Nephron (organoid): ENCODE measurements at regions not wholly inside any gene's neighbourhood (a gene's known extent, or its start where the extent isn't known, plus 50 kb on each side); places are given as distances from the start of the nearest gene placed in this dataset.
"Not testable (repeated sequence)": the region's sequence is repeated elsewhere in the genome, so short reads cannot be mapped to it uniquely, and the experiment has no call there.

Source experiments
- H3K27ac Mint-ChIP-seq, 3 experiments: 2 replicates each; pipeline ENCODE4 v1.8.0; 2020; ENCODE audit warnings: mixed read lengths in 3 of 3, mild to moderate bottlenecking in 2 of 3, moderate library complexity in 1 of 3
- H3K27me3 Mint-ChIP-seq: 2 replicates; pipeline ENCODE4 v1.8.0; 2021; ENCODE audit warnings: low read depth, mild to moderate bottlenecking, moderate library complexity, mixed read lengths
- H3K36me3 Mint-ChIP-seq: 2 replicates; pipeline ENCODE4 v1.8.0; 2020; ENCODE audit warnings: low read depth, mixed read lengths
- H3K4me1 Mint-ChIP-seq: 2 replicates; pipeline ENCODE4 v1.8.0; 2020; ENCODE audit warnings: mixed read lengths
- H3K4me3 Mint-ChIP-seq, 3 experiments: 2 replicates each; pipeline ENCODE4 v1.8.0; 2020; ENCODE audit warnings: mild to moderate bottlenecking in 3 of 3, mixed read lengths in 3 of 3, moderate library complexity in 2 of 3
- H3K9me3 Mint-ChIP-seq: 2 replicates; pipeline ENCODE4 v1.8.0; 2020; ENCODE audit warnings: mixed read lengths
- CTCF ChIP-seq, 3 experiments: fragments of 200-600 bp; sonication (generic); IDR thresholded peaks; one replicate each; pipeline ENCODE4 v1.5.0; 2021; ENCODE audit warnings: antibody characterized with exemption in 3 of 3; ENCODE audit not compliant: unreplicated experiment in 3 of 3

DNA sequence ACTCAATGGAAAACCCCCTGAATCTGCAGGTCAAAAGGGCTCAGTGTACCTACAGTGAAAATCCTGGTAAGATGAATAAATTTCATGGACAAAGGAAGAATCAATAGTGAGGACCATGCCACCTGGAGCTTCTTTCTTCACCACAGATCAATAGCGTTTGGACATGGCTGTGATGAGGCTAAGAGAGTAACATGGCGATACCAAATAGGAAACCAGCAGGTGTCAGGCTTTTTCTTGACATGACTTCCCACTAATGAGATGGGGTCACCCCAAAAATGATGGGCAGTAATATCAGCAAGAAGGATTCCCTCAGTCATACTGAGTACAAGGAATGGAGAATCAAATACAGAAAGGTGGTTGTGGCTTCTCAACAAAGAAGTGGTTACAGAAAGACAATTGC lies 208.5 kb upstream of the PLPPR1 start:
- H3K27me3 Mint-ChIP-seq = no peaks in the 10 kb centered on the region
- H3K9me3 Mint-ChIP-seq = peaks cover 4% of the 10 kb centered on the region
- H3K4me3 Mint-ChIP-seq = no peak overlapping the region
- TF ChIP-seq CTCF (IDR thresholded peaks at IDR 0.05; ENCODE audit: unreplicated experiment in 3 of 3) = no peak
- no peaks in the 10 kb centered on the region for H3K4me1 Mint-ChIP-seq
- H3K27ac Mint-ChIP-seq = no peak overlapping the region
- H3K36me3 Mint-ChIP-seq = no peaks in the 10 kb centered on the region

- not testable (repeated sequence) for H3K4me3 Mint-ChIP-seq, H3K36me3 Mint-ChIP-seq, H3K27me3 Mint-ChIP-seq, H3K9me3 Mint-ChIP-seq, H3K27ac Mint-ChIP-seq, H3K4me1 Mint-ChIP-seq
These were observed 195.5 kb upstream of the PLPPR1 start for GRCh38 chr9:100833035-100833434.

GRCh38 chr9:100838857-100839256 lies 189.7 kb upstream of the PLPPR1 start:
- Mint-ChIP-seq H3K9me3 (no peaks in the 10 kb centered on the region), H3K36me3 (no peaks in the 10 kb centered on the region), H3K4me1 (no peaks in the 10 kb centered on the region), H3K27me3 (no peaks in the 10 kb centered on the region), H3K4me3 (no peak overlapping the region), H3K27ac (no peak overlapping the region)
- TF ChIP-seq CTCF (IDR thresholded peaks at IDR 0.05; ENCODE audit: unreplicated experiment in 3 of 3) = no peak

DNA sequence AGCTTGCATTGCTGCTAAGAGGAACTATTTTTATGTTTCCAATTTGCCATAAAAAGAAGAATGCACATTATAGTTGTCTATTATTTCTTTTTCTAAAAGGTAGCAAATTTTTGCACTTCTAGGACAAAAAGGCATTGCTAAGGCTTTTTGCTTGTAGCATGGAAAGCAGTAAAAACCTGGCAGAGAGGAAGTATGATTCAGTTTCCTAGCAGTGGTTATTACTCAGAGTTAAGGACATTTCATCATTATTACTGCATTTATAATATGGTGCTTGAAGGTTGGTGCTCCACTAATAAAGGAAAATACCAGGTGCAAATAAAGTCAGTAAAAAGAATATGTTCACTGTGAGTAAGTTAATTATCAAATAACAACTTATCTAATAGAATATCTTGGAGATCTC lies 179.8 kb upstream of the PLPPR1 start:
- H3K27me3 Mint-ChIP-seq = no peaks in the 10 kb centered on the region
- H3K9me3 Mint-ChIP-seq = no peaks in the 10 kb centered on the region
- no peaks in the 10 kb centered on the region for H3K36me3 Mint-ChIP-seq
- no peak for TF ChIP-seq CTCF (IDR thresholded peaks at IDR 0.05; ENCODE audit: unreplicated experiment in 3 of 3)
- no peaks in the 10 kb centered on the region for H3K4me1 Mint-ChIP-seq
- H3K27ac Mint-ChIP-seq = no peak overlapping the region
- H3K4me3 Mint-ChIP-seq = no peak overlapping the region

GRCh38 chr9:100852088-100852487 lies 176.4 kb upstream of the PLPPR1 start:
- no peaks in the 10 kb centered on the region for H3K36me3 Mint-ChIP-seq
- H3K4me1 Mint-ChIP-seq = peaks cover 4% of the 10 kb centered on the region
- H3K4me3 Mint-ChIP-seq = no peak overlapping the region
- H3K9me3 Mint-ChIP-seq = no peaks in the 10 kb centered on the region
- no peaks in the 10 kb centered on the region for H3K27me3 Mint-ChIP-seq
- H3K27ac Mint-ChIP-seq = no peak overlapping the region
- no peak for TF ChIP-seq CTCF (IDR thresholded peaks at IDR 0.05; ENCODE audit: unreplicated experiment in 3 of 3)

GRCh38 chr9:100856238-100856637 lies 172.3 kb upstream of the PLPPR1 start:
- peaks cover 5% of the 10 kb centered on the region for H3K9me3 Mint-ChIP-seq
- H3K27me3 Mint-ChIP-seq = no peaks in the 10 kb centered on the region
- H3K36me3 Mint-ChIP-seq = no peaks in the 10 kb centered on the region
- H3K27ac Mint-ChIP-seq = no peak overlapping the region
- TF ChIP-seq CTCF (IDR thresholded peaks at IDR 0.05; ENCODE audit: unreplicated experiment in 3 of 3) = no peak
- no peak overlapping the region for H3K4me3 Mint-ChIP-seq
- peaks cover 8% of the 10 kb centered on the region for H3K4me1 Mint-ChIP-seq

DNA sequence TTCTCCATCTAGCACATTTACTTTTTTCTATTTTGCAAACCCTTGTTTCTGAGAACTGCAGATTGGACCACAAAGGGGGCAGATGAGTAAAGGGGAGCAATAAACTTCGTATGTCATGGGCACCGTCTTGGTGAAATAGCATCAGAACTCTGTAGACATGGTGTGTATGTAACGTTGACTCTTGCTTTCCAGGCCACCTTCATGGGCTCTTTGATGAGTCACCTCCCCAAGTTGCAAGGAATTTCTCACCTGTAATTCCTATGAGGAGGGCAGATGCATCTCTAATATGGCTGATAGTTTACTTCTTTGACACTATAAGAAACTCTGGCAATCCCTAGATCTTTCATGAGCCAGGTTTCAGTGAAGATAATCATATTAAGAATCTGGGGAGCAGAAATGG lies 163.4 kb upstream of the PLPPR1 start:
- H3K4me1 Mint-ChIP-seq = no peaks in the 10 kb centered on the region
- H3K27me3 Mint-ChIP-seq = no peaks in the 10 kb centered on the region
- H3K36me3 Mint-ChIP-seq = no peaks in the 10 kb centered on the region
- peaks cover 8% of the 10 kb centered on the region for H3K9me3 Mint-ChIP-seq
- TF ChIP-seq CTCF (IDR thresholded peaks at IDR 0.05; ENCODE audit: unreplicated experiment in 3 of 3) = no peak
- no peak overlapping the region for H3K4me3 Mint-ChIP-seq
- H3K27ac Mint-ChIP-seq = no peak overlapping the region
